ENCODE measurements at regions not wholly inside any gene's neighbourhood (a gene's known extent, or its start where the extent isn't known, plus 50 kb on each side); places are given as distances from the start of the nearest gene placed in this dataset.

GRCh38 chr15:96122077-96123027 lies 208.1 kb upstream of the NR2F2 start:
- CTCF ChIA-PET: interaction anchor here (0.7 to 1.3 kb wide), 2 partner anchors 30 to 273 kb away, joined by 3 read pairs; no protein-coding TSS in a partner anchor
- BruUV-seq (replicated peaks): no TSS peak
- TF ChIP-seq CTCF (IDR thresholded peaks at IDR 0.05; ENCODE audit: unreplicated experiment): no peak
- Mint-ChIP-seq H3K4me1 (ENCODE audit: low read depth, unreplicated experiment) (peaks cover 25% of the 10 kb centered on the region), H3K4me3 (ENCODE audit: low read depth, unreplicated experiment) (no peak overlapping the region), H3K36me3 (ENCODE audit: insufficient read depth, unreplicated experiment) (no peaks in the 10 kb centered on the region), H3K27me3 (ENCODE audit: unreplicated experiment) (no peaks in the 10 kb centered on the region), H3K9me3 (ENCODE audit: low read depth, unreplicated experiment) (peaks cover 2% of the 10 kb centered on the region), H3K27ac (ENCODE audit: unreplicated experiment) (no peak overlapping the region)
- intact Hi-C loops (cut with micrococcal nuclease; ENCODE audit: unreplicated experiment): no loop called here
- DNase-seq: no peak

- no peaks in the 10 kb centered on the region for H3K36me3 Mint-ChIP-seq (ENCODE audit: insufficient read depth, unreplicated experiment)
- H3K4me1 Mint-ChIP-seq (ENCODE audit: low read depth, unreplicated experiment): peaks cover 25% of the 10 kb centered on the region
- no peak overlapping the region for H3K4me3 Mint-ChIP-seq (ENCODE audit: low read depth, unreplicated experiment)
- H3K9me3 Mint-ChIP-seq (ENCODE audit: low read depth, unreplicated experiment): peaks cover 2% of the 10 kb centered on the region
- DNase-seq: no peak
- intact Hi-C loops (cut with micrococcal nuclease; ENCODE audit: unreplicated experiment): no loop called here
- TF ChIP-seq CTCF (IDR thresholded peaks at IDR 0.05; ENCODE audit: unreplicated experiment): no peak
- H3K27me3 Mint-ChIP-seq (ENCODE audit: unreplicated experiment): no peaks in the 10 kb centered on the region
- no peak overlapping the region for H3K27ac Mint-ChIP-seq (ENCODE audit: unreplicated experiment)
- CTCF ChIA-PET: interaction anchor here (0.6 to 1.3 kb wide), 3 partner anchors 29 to 274 kb away, joined by 3 to 5 read pairs (median 3); no protein-coding TSS in a partner anchor
- no TSS peak for BruUV-seq (replicated peaks)
Measured at GRCh38 chr15:96123028-96123400, 207.5 kb upstream of the NR2F2 start.

GRCh38 chr15:96123630-96124187 lies 206.8 kb upstream of the NR2F2 start:
- Mint-ChIP-seq H3K9me3 (ENCODE audit: low read depth, unreplicated experiment) (peaks cover 2% of the 10 kb centered on the region), H3K4me3 (ENCODE audit: low read depth, unreplicated experiment) (no peak overlapping the region), H3K27ac (ENCODE audit: unreplicated experiment) (no peak overlapping the region), H3K36me3 (ENCODE audit: insufficient read depth, unreplicated experiment) (no peaks in the 10 kb centered on the region), H3K27me3 (ENCODE audit: unreplicated experiment) (no peaks in the 10 kb centered on the region), H3K4me1 (ENCODE audit: low read depth, unreplicated experiment) (peaks cover 25% of the 10 kb centered on the region)
- TF ChIP-seq CTCF (IDR thresholded peaks at IDR 0.05; ENCODE audit: unreplicated experiment): no peak
- DNase-seq: no peak
- CTCF ChIA-PET: interaction anchor here (0.6 to 1.3 kb wide), 2 partner anchors 28 to 129 kb away, joined by 3 to 5 read pairs; no protein-coding TSS in a partner anchor
- intact Hi-C loops (cut with micrococcal nuclease; ENCODE audit: unreplicated experiment): no loop called here
- no TSS peak for BruUV-seq (replicated peaks)

GRCh38 chr15:96124436-96124835 lies 206.1 kb upstream of the NR2F2 start:
- CTCF ChIA-PET: no interaction called here
- Mint-ChIP-seq H3K27me3 (ENCODE audit: unreplicated experiment) (no peaks in the 10 kb centered on the region), H3K36me3 (ENCODE audit: insufficient read depth, unreplicated experiment) (no peaks in the 10 kb centered on the region), H3K27ac (ENCODE audit: unreplicated experiment) (no peak overlapping the region), H3K4me1 (ENCODE audit: low read depth, unreplicated experiment) (peaks cover 23% of the 10 kb centered on the region), H3K9me3 (ENCODE audit: low read depth, unreplicated experiment) (peaks cover 2% of the 10 kb centered on the region), H3K4me3 (ENCODE audit: low read depth, unreplicated experiment) (no peak overlapping the region)
- DNase-seq: no peak
- BruUV-seq (replicated peaks): no TSS peak
- no peak for TF ChIP-seq CTCF (IDR thresholded peaks at IDR 0.05; ENCODE audit: unreplicated experiment)
- intact Hi-C loops (cut with micrococcal nuclease; ENCODE audit: unreplicated experiment): no loop called here

Measured in Calu3 (cell line).